Activated CD4-positive, alpha-beta T cell treated with anti-CD3 and anti-CD28 coated beads, Interleukin-2, amount 50 U/mL, for 48 hours (primary cell): ENCODE measurements at regions not wholly inside any gene's neighbourhood (a gene's known extent, or its start where the extent isn't known, plus 50 kb on each side); places are given as distances from the start of the nearest gene placed in this dataset.
"Not testable (repeated sequence)": the region's sequence is repeated elsewhere in the genome, so short reads cannot be mapped to it uniquely, and the experiment has no call there.

Experiments
- DNase-seq, 2 experiments: peaks; one replicate each; pipeline ENCODE4 v3.0.0-alpha.2; 2020

- DNase-seq, result no peak
These were observed 296.2 kb upstream of the SMIM21 start for GRCh38 chr18:75723521-75724340.

DNA sequence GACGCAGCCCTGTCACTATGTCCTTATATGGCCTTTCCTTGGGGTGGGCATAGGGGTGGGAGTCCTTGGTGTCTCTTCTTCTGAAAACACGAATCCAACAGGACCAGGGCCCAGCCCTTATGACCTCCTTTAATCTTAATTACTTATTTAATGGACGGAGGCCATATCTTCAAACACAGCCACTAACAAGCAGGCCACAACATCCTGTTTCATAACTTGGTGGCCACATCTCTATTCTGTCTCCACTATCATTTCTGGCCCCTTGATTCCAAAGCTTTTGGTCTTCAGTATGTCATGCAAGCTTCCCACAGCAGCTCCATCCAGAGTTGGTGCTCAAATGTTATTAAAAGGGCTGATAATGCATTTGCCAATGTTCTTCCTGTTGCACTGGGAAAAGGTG, 287.3 kb upstream of the SMIM21 start:
- no peak for DNase-seq

DNA sequence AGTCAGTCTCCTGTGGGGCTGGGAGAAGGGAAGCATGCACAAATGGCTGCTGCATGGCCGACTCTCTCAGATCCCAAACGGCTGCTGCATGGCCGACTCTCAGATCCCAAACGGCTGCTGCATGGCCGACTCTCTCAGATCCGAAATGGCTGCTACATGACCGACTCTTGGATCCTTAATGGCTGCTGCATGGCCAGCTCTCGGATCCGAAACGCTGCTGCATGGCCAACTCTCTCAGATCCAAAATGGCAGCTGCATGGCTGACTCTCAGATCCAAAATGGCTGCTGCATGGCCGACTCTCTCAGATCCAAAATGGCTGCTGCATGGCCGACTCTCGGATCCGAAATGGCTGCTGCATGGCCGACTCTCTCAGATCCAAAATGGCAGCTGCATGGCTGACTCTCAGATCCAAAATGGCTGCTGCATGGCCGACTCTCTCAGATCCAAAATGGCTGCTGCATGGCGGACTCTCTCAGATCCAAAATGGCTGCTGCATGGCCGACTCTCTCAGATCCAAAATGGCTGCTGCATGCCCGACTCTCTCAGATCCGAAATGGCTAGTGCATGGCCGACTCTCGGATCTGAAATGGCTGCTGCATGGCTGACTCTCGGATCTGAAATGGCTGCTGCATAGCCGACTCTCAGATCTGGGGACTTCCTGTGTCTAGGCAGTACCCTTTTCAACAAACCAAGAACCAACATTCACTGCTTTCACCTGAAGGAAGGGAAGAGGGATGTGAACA, 284.8 kb upstream of the SMIM21 start:
- not testable (repeated sequence) for DNase-seq

- no peak for DNase-seq
These were observed 273.1 kb upstream of the SMIM21 start for GRCh38 chr18:75700561-75700960.

DNA sequence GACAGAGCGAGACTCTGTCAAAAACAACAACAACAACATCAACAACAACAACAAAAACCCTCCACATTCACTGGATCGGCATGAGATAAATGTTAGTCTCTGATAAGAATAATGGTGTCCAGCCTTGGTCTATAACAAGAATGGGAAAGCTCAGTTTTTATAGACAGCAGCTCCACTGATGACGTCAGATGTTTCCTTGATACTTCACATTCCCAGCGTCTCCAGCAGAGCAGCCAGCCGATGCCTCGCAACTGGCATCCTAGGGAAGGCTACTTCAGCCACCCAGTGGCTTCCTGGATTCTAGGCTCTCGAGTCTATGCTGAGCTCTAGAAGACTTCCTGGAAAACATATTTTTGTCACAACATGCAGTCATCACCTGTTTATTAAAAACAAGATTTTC, 271.4 kb upstream of the SMIM21 start:
- DNase-seq, result no peak

DNA sequence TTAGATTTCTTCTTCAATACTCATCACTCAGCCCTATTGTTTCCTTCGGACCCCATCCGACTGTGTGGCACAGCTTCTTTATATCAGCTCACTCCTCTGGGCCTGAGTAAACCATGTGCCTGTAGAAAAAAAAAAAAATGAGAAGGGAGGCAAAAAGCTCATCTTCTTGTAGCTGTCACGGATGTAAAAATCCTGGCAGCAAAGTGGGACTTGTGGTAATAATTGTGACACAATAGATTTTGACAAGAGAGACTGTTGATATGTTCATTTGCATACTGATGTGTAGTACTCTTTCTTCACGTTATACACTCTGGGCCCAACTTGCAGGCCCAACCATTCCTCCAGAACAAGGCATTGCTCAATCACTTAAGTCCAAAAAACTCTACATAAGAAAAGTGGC, 270.0 kb upstream of the SMIM21 start:
- DNase-seq, result no peak

DNA sequence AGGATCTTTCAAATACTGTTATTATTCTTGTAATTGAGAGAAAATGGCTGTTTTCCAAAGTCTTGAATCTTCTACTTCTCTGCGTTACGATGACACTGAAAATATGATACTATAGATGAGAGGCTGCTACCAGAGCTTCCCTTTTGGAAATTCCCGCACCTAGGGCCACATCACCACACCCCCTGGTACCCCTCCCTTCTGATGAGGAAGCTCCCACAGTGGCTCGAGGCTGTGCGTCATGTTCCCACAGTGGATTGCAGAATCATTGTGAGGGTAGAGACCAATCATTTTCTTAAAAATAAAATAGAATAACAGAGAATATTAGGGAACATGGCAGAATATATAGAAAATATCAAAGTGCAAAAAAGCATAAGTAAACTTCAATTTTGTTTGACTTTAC, 268.9 kb upstream of the SMIM21 start:
- DNase-seq, result no peak

DNA sequence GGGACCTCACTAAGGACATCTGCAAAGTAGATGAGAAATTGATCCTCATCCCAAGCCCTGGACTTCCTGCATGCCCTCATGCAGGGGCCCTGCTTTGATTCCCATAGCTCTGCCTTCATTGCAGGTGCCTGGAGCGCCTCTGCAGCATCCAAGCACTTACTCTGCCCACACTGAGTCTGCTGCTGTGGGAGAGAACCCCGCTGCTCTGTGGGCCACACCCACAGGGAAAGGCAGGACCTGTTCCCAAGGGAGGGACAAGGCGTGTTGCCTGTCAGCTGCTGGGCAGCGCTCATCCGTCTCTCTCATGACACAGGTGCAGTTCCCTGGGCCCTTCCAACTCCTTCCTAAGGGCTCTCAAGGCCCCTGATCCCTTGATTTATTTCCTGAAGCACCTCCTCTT, 266.8 kb upstream of the SMIM21 start:
- no peak for DNase-seq

- no peak for DNase-seq
These were observed 264.0 kb upstream of the SMIM21 start for GRCh38 chr18:75691483-75691882.

- not testable (repeated sequence) for DNase-seq
These were observed 262.8 kb upstream of the SMIM21 start for GRCh38 chr18:75690283-75690682.

GRCh38 chr18:75687626-75688025, 260.1 kb upstream of the SMIM21 start:
- no peak for DNase-seq

DNA sequence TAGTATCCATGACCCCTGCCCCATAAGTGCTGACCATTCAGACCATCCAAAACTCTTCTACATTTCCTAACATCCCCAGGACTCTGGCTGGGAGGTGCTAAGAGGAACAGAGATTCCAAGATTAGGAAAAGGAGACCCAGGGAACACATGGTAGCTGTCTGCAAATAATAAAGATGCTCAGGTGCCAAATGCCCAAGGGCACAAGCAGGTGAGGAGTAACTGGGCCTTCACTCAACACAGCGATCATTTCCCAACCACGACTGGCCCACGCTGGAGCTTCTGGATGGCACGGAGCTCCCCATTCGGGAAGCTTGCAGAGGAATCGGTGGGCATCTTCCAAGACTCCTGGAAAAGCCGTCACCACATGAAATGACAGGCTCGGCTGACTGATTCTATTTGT, 255.9 kb upstream of the SMIM21 start:
- no peak for DNase-seq

GRCh38 chr18:75681538-75682115, 254.1 kb upstream of the SMIM21 start:
- DNase-seq, result no peak

DNA sequence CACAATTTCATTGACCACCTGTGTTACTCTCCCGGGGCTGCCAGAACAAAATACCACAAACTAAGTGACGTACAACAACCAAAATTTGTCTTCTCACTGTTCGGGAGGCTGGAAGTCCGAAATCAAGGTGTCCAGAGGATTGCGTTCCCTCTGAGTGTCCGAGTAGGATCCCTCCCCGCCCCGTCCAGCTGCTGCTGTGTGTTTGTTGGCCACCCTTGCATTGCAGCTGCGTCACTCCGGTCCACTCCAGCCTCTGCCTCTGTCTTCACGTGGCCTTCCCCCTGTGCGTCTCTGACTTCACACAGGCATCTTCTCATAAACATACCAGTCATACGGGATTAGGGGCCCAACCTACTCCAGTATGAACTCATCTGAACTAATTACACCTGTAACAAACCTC, 251.8 kb upstream of the SMIM21 start:
- no peak for DNase-seq

DNA sequence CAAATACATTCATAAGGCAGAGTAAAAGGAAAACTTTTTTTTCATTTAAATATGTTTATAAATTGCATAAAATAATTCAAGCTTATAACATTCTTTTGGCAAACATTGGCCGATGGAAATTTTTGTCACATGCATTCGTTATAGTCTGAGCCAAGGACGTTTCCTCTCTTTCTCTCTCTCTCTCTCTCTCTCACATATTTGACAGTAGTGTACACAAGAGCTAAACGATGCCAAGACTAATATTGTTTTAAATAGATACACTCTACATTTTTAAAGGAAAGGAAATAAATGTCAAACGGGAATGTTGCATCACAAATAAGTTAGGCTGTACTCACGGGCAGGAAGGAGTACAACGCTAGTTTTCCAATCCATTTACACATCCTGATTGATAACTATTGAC, 251.1 kb upstream of the SMIM21 start:
- DNase-seq, result no peak

GRCh38 chr18:75677696-75678455, 250.4 kb upstream of the SMIM21 start:
- DNase-seq, result no peak

- no peak for DNase-seq
These were observed 233.4 kb upstream of the SMIM21 start for GRCh38 chr18:75660932-75661331.

- DNase-seq, result no peak
These were observed 232.1 kb upstream of the SMIM21 start for GRCh38 chr18:75659535-75660023.

GRCh38 chr18:75658330-75658729, 230.8 kb upstream of the SMIM21 start:
- no peak for DNase-seq

DNA sequence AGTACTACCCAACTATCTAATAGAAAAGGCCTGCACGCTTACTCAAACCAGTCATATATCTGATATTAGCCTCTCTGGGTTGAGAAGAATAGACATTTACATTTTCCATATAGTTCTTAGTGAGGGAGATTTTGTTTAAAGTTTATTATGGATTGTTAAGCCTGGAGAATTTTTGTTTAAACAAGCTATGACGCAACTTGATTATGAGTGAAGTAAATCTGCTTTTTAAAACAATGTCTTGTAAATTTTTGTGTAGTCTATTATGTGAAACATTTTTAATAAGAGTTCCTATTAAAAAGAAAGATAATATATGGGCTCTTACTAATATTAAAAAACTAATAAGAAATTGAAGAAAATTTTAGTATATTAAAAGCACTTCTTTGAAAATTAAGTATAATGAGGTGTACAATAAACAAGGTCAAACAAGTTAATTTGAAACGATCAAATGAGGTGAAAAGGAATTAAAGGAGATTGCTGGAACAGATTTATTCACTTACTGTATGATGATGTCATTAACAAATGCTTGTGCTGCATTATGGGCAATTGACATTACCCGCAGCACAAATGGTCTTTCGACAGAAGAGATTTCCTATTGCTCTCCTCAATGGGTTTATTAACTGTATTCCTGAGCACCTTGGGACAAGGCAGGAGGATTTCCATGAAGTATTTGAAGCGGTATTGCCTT, 229.2 kb upstream of the SMIM21 start:
- no peak for DNase-seq

DNA sequence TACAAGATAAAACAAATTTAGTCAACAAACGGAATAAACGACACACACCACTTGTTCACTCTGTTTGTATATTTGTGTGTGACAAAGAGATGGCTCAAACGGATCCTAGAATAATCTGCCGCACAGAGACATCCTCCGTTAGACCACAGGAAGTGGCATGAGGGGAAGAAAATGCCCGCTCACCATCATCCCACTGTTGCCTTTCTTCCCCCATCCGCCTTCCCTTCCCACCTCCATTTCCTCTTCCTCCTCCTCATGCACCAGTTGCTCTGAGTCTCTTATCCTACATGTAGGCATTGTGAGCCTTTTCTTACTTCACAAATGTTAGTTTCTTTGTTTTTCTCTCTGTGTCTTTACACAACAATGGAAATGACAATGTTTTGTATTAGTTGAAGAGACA, 228.5 kb upstream of the SMIM21 start:
- DNase-seq, result no peak
